Gastrocnemius medialis (tissue), 4 donors: ENCODE measurements at regions not wholly inside any gene's neighbourhood (a gene's known extent, or its start where the extent isn't known, plus 50 kb on each side); places are given as distances from the start of the nearest gene placed in this dataset.

ENCODE experiments used
- ATAC-seq, 2 donors: fragments of 150-250 bp; one replicate each; pipeline ENCODE4 v1.9.1; 2016
- DNase-seq, 2 donors: peaks; one replicate each; pipeline ENCODE4 v3.0.0-alpha.2; 2019
- H3K27ac ChIP-seq, 4 donors: fragments of 200-600 bp; sonication (generic); 1 replicate in 1 of 4; 2 replicates in 3 of 4; pipeline ENCODE4 v1.5.1; 2016 to 2018; ENCODE audit warnings: mild to moderate bottlenecking in 2 of 4, moderate library complexity in 1 of 4
- H3K27me3 ChIP-seq, 3 donors: fragments of 200-600 bp; sonication (generic) in 2 of 3; 1 replicate in 1 of 3; 2 replicates in 2 of 3; pipeline versions ENCODE4 v1.5.1 to v1.6.0; 2016 to 2019; ENCODE audit warnings: mild to moderate bottlenecking in 1 of 3, moderate library complexity in 1 of 3
- H3K36me3 ChIP-seq, 2 donors: fragments of 200-600 bp; sonication (generic) in 1 of 2; one replicate each; pipeline ENCODE4 v1.5.1; 2017 to 2018
- H3K4me1 ChIP-seq, 2 donors: fragments of 200-600 bp; sonication (generic) in 1 of 2; one replicate each; pipeline ENCODE4 v1.5.1; 2016 to 2017; ENCODE audit warnings: mild to moderate bottlenecking in 2 of 2
- H3K4me3 ChIP-seq, 4 donors: fragments of 200-600 bp; sonication (generic) in 3 of 4; 1 replicate in 1 of 4; 2 replicates in 3 of 4; pipeline ENCODE4 v1.5.1; 2016 to 2019; ENCODE audit warnings: mild to moderate bottlenecking in 2 of 4
- H3K9me3 ChIP-seq, 3 donors: fragments of 200-600 bp; sonication (generic) in 2 of 3; 1 replicate in 1 of 3; 2 replicates in 2 of 3; pipeline ENCODE4 v1.5.1; 2016 to 2019
- CTCF ChIP-seq, 5 experiments: fragments of 450-650 bp in 3 of 5; fragments of 200-600 bp in 2 of 5; sonication (generic) in 2 of 5; IDR thresholded peaks in 4 of 5; conservative IDR thresholded peaks in 1 of 5; 1 replicate in 4 of 5; 2 replicates in 1 of 5; pipeline ENCODE4 v1.5.1; 2016 to 2019; ENCODE audit warnings: antibody characterized with exemption in 5 of 5, mild to moderate bottlenecking in 3 of 5, moderate library complexity in 3 of 5
- POLR2A ChIP-seq, 2 donors: fragments of 450-650 bp; IDR thresholded peaks; one replicate each; pipeline ENCODE4 v1.6.1; 2017; ENCODE audit warnings: antibody characterized with exemption in 2 of 2, mild to moderate bottlenecking in 2 of 2, moderate library complexity in 2 of 2
- in situ Hi-C, 4 donors: fragments of 200-750 bp; cut with MboI; loops; one replicate each; pipeline versions ENCODE4 v1.15.0 to v1.8.0; 2017; ENCODE audit warnings: low sequenced_read_pairs in 4 of 4
- intact Hi-C: fragments of 100-400 bp; cut with DNase I; formaldehyde crosslinking; loops from one replicate; pipeline ENCODE4 v1.15.1; 2023; ENCODE audit warnings: low total_unique reads

DNA sequence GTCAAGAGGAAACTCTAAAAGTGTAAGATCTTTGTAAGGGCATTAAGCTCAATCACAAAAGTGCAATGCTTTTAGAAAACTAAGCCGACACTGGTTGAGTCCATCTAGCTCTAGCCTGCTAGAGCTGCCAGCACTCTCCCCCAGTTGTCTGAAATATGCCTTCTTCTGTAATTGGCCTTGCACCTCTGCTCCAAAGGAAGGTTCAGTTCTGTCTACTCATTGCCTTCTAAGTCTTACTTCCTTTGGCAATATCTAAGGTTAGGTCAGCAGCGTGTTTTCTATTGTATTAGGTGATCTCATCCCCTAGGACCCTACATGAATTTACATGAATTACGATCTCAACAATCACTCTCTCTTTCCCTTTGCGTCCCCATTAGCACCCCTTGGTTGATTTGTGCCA, 378.6 kb downstream of the CBLN4 start:
- intact Hi-C loops (no loop called here), in situ Hi-C loops (no loop called here)
- no peaks in the 10 kb centered on the region for H3K4me1 ChIP-seq

GRCh38 chr20:55616367-55616766, 389.0 kb downstream of the CBLN4 start:
- no peaks in the 10 kb centered on the region for H3K4me1 ChIP-seq
- H3K4me3 ChIP-seq = no peak overlapping the region
- no peaks in the 10 kb centered on the region for H3K27me3 ChIP-seq
- H3K27ac ChIP-seq = no peak overlapping the region
- H3K9me3 ChIP-seq = no peaks in the 10 kb centered on the region
- intact Hi-C loops (no loop called here), in situ Hi-C loops (no loop called here)
- TF ChIP-seq CTCF (IDR thresholded peaks at IDR 0.05 in 4 of 5, conservative IDR thresholded peaks at IDR 0.05 in 1 of 5) (no peak), POLR2A (IDR thresholded peaks at IDR 0.05) (no peak)
- DNase-seq (no peak), ATAC-seq (no peak)
- H3K36me3 ChIP-seq = no peaks in the 10 kb centered on the region

More for the DNA sequence above, 378.6 kb downstream of the CBLN4 start:
- no peak overlapping the region for H3K4me3 ChIP-seq
- no peak overlapping the region for H3K27ac ChIP-seq
- no peaks in the 10 kb centered on the region for H3K9me3 ChIP-seq
- no peak for ATAC-seq
- no peak for TF ChIP-seq POLR2A (IDR thresholded peaks at IDR 0.05)
- no peak for TF ChIP-seq CTCF (IDR thresholded peaks at IDR 0.05 in 4 of 5, conservative IDR thresholded peaks at IDR 0.05 in 1 of 5)
- no peak for DNase-seq
- no peaks in the 10 kb centered on the region for H3K27me3 ChIP-seq
- H3K36me3 ChIP-seq = no peaks in the 10 kb centered on the region

- TF ChIP-seq POLR2A (IDR thresholded peaks at IDR 0.05) = no peak
- no peak for TF ChIP-seq CTCF (IDR thresholded peaks at IDR 0.05 in 4 of 5, conservative IDR thresholded peaks at IDR 0.05 in 1 of 5)
These were observed 389.5 kb downstream of the CBLN4 start for GRCh38 chr20:55615818-55616217.

GRCh38 chr20:55614220-55614757, 391.0 kb downstream of the CBLN4 start:
- in situ Hi-C loops = no loop called here
- no peaks in the 10 kb centered on the region for H3K9me3 ChIP-seq
- DNase-seq (no peak), ATAC-seq (no peak)
- no peaks in the 10 kb centered on the region for H3K4me1 ChIP-seq
- H3K36me3 ChIP-seq = no peaks in the 10 kb centered on the region
- no peak overlapping the region for H3K4me3 ChIP-seq
- H3K27ac ChIP-seq = no peak overlapping the region
- TF ChIP-seq CTCF (IDR thresholded peaks at IDR 0.05 in 4 of 5, conservative IDR thresholded peaks at IDR 0.05 in 1 of 5) (no peak), POLR2A (IDR thresholded peaks at IDR 0.05) (no peak)
- intact Hi-C loops = no loop called here
- H3K27me3 ChIP-seq = no peaks in the 10 kb centered on the region

More at GRCh38 chr20:55615818-55616217, 389.5 kb downstream of the CBLN4 start:
- no peak for DNase-seq
- Histone ChIP-seq H3K27ac (no peak overlapping the region), H3K4me1 (no peaks in the 10 kb centered on the region), H3K4me3 (no peak overlapping the region), H3K36me3 (no peaks in the 10 kb centered on the region), H3K27me3 (no peaks in the 10 kb centered on the region), H3K9me3 (no peaks in the 10 kb centered on the region)
- ATAC-seq = no peak
- in situ Hi-C loops = no loop called here
- intact Hi-C loops = no loop called here

DNA sequence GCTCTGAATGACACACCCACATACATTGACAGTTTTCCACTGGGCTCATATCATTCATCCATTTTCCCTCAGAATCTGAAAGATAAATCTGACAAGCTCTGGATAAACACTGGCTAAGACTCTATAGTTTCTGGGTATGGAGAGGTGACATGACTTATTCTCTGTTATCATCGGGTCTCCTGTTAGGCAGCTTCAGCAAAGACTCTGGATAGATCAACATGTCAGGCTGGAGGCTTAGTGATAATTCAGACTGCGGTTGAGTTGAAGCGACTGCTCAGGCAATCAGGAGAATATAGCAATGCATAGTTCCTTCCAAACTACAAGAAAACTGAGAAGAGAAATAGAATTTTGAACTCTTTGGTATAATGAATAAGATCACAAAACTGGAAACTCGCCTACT, 394.6 kb downstream of the CBLN4 start:
- ATAC-seq = no peak
- no peak for DNase-seq
- in situ Hi-C loops (no loop called here), intact Hi-C loops (no loop called here)
- Histone ChIP-seq H3K27me3 (no peaks in the 10 kb centered on the region), H3K4me3 (no peak overlapping the region), H3K36me3 (no peaks in the 10 kb centered on the region), H3K9me3 (no peaks in the 10 kb centered on the region), H3K4me1 (no peaks in the 10 kb centered on the region), H3K27ac (no peak overlapping the region)
- TF ChIP-seq POLR2A (IDR thresholded peaks at IDR 0.05) = no peak
- no peak for TF ChIP-seq CTCF (IDR thresholded peaks at IDR 0.05 in 4 of 5, conservative IDR thresholded peaks at IDR 0.05 in 1 of 5)
